Sigmoid colon (tissue), 4 donors: ENCODE measurements at regions not wholly inside any gene's neighbourhood (a gene's known extent, or its start where the extent isn't known, plus 50 kb on each side); places are given as distances from the start of the nearest gene placed in this dataset.
A peak's percentile ranks its signal among the peaks of the same experiment; 100 is the strongest.

Source experiments
- CTCF ChIP-seq, 4 experiments: fragments of 450-650 bp in 3 of 4; fragments of 200-600 bp in 1 of 4; IDR thresholded peaks; one replicate each; pipeline ENCODE4 v1.5.1; 2016 to 2019; ENCODE audit warnings: antibody characterized with exemption in 4 of 4, mild to moderate bottlenecking in 3 of 4, moderate library complexity in 2 of 4
- POLR2AphosphoS5 ChIP-seq, 4 donors: sonication (generic); formaldehyde crosslinking; IDR thresholded peaks; one replicate each; pipeline ENCODE4 v1.6.1; 2017; ENCODE audit warnings: antibody characterized with exemption in 4 of 4

DNA sequence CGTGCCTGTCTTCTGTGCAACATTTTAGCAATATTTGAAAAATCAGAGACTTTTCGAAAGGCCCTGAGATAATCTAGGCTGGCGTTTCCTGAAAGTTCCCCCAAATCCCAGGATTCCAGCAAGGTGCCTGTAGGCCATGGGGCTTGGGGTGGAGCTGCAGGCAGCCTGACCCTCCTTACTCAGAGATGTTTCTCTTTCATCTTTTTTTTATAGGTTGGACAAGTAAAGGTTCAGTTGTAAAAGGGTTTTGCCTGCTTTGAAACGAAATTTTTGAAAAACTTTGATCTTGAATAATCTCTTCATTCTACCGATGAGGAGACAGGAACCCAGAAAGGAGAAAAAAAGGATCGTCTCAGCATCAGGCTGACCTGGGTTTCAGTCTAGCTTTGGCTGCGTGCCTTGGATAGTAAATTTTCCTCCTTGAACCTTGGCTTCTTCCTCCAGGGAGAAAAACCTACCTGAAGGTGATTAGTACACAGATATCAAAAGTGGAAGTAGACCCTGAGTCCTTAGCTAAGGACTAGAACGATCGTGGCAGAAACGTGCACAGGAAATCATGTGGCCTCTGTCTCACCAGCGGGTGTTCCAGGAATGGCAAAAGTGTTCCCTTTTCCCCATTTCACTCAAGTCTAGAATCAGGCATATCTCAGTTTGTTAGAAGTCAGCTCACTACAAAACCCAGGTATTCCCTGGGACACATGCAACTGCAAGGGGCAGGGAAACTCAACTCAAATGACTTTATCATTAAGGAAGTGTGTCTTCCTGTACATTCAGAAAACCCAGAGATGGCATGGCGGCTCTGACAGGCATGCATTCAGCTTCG is 128.2 kb upstream of the PTPN1 start:
- no peak for TF ChIP-seq CTCF (IDR thresholded peaks at IDR 0.05)
- peak in 1 of 4 donors; percentile 51 for TF ChIP-seq POLR2AphosphoS5 (IDR thresholded peaks at IDR 0.05)
